ENCODE measurements at regions not wholly inside any gene's neighbourhood (a gene's known extent, or its start where the extent isn't known, plus 50 kb on each side); places are given as distances from the start of the nearest gene placed in this dataset.

DNA sequence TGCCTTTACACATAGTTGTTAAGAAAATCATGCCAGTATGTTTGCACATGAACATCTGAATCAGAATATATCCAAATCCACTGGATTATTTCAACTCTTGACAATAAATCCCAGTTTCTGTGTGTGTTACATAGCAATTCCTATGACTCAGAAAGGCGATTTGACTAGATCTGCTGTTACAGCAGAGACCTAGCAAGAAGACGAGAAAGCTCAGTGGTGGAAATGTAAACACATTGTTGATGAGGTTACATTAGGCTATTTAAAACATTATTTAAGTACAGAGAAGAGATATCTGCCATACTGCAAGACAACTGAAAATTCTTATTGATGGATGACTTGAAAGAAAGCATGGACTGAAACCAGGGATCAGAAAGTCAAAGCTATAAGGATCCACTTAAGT, 73.0 kb upstream of the SMIM21 start:
- Mint-ChIP-seq H3K36me3 (ENCODE audit: insufficient read depth, unreplicated experiment) (no peaks in the 10 kb centered on the region), H3K9me3 (ENCODE audit: low read depth, unreplicated experiment) (no peaks in the 10 kb centered on the region), H3K27ac (ENCODE audit: unreplicated experiment) (no peak overlapping the region), H3K27me3 (ENCODE audit: unreplicated experiment) (no peaks in the 10 kb centered on the region), H3K4me3 (ENCODE audit: low read depth, unreplicated experiment) (no peak overlapping the region), H3K4me1 (ENCODE audit: low read depth, unreplicated experiment) (no peaks in the 10 kb centered on the region)
- TF ChIP-seq, protein P1, sequence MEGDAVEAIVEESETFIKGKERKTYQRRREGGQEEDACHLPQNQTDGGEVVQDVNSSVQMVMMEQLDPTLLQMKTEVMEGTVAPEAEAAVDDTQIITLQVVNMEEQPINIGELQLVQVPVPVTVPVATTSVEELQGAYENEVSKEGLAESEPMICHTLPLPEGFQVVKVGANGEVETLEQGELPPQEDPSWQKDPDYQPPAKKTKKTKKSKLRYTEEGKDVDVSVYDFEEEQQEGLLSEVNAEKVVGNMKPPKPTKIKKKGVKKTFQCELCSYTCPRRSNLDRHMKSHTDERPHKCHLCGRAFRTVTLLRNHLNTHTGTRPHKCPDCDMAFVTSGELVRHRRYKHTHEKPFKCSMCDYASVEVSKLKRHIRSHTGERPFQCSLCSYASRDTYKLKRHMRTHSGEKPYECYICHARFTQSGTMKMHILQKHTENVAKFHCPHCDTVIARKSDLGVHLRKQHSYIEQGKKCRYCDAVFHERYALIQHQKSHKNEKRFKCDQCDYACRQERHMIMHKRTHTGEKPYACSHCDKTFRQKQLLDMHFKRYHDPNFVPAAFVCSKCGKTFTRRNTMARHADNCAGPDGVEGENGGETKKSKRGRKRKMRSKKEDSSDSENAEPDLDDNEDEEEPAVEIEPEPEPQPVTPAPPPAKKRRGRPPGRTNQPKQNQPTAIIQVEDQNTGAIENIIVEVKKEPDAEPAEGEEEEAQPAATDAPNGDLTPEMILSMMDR (IDR thresholded peaks at IDR 0.05; ENCODE audit: unreplicated experiment): no peak
- CTCF ChIA-PET: no interaction called here
- no peak for DNase-seq
- intact Hi-C loops (cut with micrococcal nuclease; ENCODE audit: unreplicated experiment): no loop called here
- no TSS peak for BruUV-seq (replicated peaks)

DNA sequence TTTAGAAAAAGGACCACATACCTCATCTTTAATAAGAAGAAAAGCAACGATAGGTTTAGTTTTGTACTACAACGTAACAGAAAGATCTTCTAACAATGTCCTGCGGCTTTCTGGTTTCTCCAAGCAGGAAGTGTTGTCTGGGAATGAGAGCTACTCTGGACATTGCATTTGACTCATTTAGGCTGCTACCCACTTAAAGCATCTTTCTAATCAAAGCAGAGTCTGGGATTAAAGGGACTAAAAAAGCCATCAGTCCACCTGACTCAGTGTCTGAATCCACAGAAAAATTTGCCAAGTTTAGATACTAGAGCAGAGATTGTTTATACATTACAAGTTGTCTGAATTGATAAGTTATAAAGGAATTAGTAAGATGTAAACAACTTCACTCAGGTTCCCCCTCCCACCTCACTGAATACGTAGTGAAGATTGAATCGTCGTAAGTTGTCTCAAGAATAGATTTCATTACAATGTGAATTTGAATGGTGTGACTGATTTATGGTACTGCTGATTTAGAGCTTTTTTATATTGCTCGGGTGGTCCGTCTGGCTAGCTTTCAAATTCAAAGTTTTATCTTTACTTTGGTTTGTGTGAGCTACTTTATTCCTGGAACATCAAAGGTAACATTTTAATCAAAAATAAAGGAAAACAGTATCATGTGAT, 70.2 kb upstream of the SMIM21 start:
- H3K9me3 Mint-ChIP-seq (ENCODE audit: low read depth, unreplicated experiment): no peaks in the 10 kb centered on the region
- no peak for DNase-seq
- no peak overlapping the region for H3K27ac Mint-ChIP-seq (ENCODE audit: unreplicated experiment)
- BruUV-seq (replicated peaks): no TSS peak
- H3K4me1 Mint-ChIP-seq (ENCODE audit: low read depth, unreplicated experiment): no peaks in the 10 kb centered on the region
- H3K36me3 Mint-ChIP-seq (ENCODE audit: insufficient read depth, unreplicated experiment): no peaks in the 10 kb centered on the region
- no peak overlapping the region for H3K4me3 Mint-ChIP-seq (ENCODE audit: low read depth, unreplicated experiment)
- intact Hi-C loops (cut with micrococcal nuclease; ENCODE audit: unreplicated experiment): no loop called here
- CTCF ChIA-PET: no interaction called here
- TF ChIP-seq, protein P1 (IDR thresholded peaks at IDR 0.05; ENCODE audit: unreplicated experiment): no peak
- no peaks in the 10 kb centered on the region for H3K27me3 Mint-ChIP-seq (ENCODE audit: unreplicated experiment)

DNA sequence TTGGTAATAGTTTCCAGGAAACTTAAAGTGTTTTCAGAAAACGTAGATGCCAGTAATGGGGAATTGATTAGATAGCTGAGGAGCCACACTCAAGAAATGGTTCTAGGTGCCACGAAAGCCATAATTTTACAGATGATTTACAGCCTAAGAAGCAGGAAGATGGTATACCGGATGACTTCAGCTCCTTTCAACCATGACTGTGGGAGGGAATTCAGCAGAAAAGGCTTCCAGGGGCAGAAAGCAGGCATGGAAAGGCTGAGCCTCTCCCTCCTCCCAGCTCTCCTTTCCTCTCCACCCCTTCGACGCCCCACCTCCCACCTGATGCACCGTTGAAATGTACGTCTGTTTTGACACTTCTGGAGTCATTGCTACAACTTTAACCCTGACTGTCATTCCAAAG, 68.6 kb upstream of the SMIM21 start:
- H3K9me3 Mint-ChIP-seq (ENCODE audit: low read depth, unreplicated experiment): peaks cover 2% of the 10 kb centered on the region
- TF ChIP-seq, protein P1 (IDR thresholded peaks at IDR 0.05; ENCODE audit: unreplicated experiment): no peak
- intact Hi-C loops (cut with micrococcal nuclease; ENCODE audit: unreplicated experiment): no loop called here
- H3K4me3 Mint-ChIP-seq (ENCODE audit: low read depth, unreplicated experiment): no peak overlapping the region
- CTCF ChIA-PET: interaction anchor here (0.8 kb wide), 1 partner anchor 1214 kb away, joined by 3 read pairs; no protein-coding TSS in a partner anchor
- H3K36me3 Mint-ChIP-seq (ENCODE audit: insufficient read depth, unreplicated experiment): no peaks in the 10 kb centered on the region
- H3K27ac Mint-ChIP-seq (ENCODE audit: unreplicated experiment): no peak overlapping the region
- no peaks in the 10 kb centered on the region for H3K4me1 Mint-ChIP-seq (ENCODE audit: low read depth, unreplicated experiment)
- BruUV-seq (replicated peaks): no TSS peak
- no peak for DNase-seq
- no peaks in the 10 kb centered on the region for H3K27me3 Mint-ChIP-seq (ENCODE audit: unreplicated experiment)

DNA sequence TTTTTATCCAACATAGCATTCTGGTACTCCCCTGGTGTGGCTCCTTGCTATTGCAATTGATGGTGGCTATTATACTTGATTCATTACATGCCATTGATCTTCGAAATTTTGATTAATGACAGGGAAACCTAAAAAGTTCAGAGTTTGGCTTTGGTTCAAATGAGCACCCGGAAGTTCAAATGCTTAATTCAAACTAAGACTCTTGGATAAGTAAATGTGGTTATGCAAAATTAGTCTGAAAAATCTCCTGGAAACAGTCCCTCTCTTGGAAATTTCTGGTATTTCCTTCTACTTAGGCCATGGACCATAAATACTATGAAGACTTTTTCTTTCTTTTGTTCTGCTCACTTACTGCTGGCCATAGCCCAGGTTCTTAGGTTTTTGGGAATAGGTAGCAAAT, 65.3 kb upstream of the SMIM21 start:
- intact Hi-C loops (cut with micrococcal nuclease; ENCODE audit: unreplicated experiment): no loop called here
- Mint-ChIP-seq H3K9me3 (ENCODE audit: low read depth, unreplicated experiment) (peaks cover 2% of the 10 kb centered on the region), H3K27ac (ENCODE audit: unreplicated experiment) (no peak overlapping the region), H3K36me3 (ENCODE audit: insufficient read depth, unreplicated experiment) (no peaks in the 10 kb centered on the region), H3K4me1 (ENCODE audit: low read depth, unreplicated experiment) (no peaks in the 10 kb centered on the region), H3K4me3 (ENCODE audit: low read depth, unreplicated experiment) (no peak overlapping the region), H3K27me3 (ENCODE audit: unreplicated experiment) (no peaks in the 10 kb centered on the region)
- no TSS peak for BruUV-seq (replicated peaks)
- CTCF ChIA-PET: no interaction called here
- TF ChIP-seq, protein P1 (IDR thresholded peaks at IDR 0.05; ENCODE audit: unreplicated experiment): no peak
- no peak for DNase-seq

All from Calu3 (cell line).